ENCODE measurements at regions not wholly inside any gene's neighbourhood (a gene's known extent, or its start where the extent isn't known, plus 50 kb on each side); places are given as distances from the start of the nearest gene placed in this dataset.
A peak's percentile ranks its signal among the peaks of the same experiment; 100 is the strongest.

GRCh38 chr17:77861133-77861695 lies 97.3 kb upstream of the TNRC6C start:
- FAIRE-seq (no peak), DNase-seq (ENCODE audit: low read depth) (no peak)
- H3K4me3 ChIP-seq (ENCODE audit: low read depth, low read length), result no peak overlapping the region
- no peaks in the 10 kb centered on the region for H3K36me3 ChIP-seq (ENCODE audit: control insufficient read depth, insufficient read depth, low read length)
- no peaks in the 10 kb centered on the region for H3K27me3 ChIP-seq (ENCODE audit: control insufficient read depth, insufficient read depth, low read length)
- no peak for TF ChIP-seq CTCF (IDR thresholded peaks at IDR 0.05; ENCODE audit: insufficient read depth, low read length, severe bottlenecking)

GRCh38 chr17:77861981-77862645 lies 96.4 kb upstream of the TNRC6C start:
- Histone ChIP-seq H3K4me3 (ENCODE audit: low read depth, low read length) (no peak overlapping the region), H3K36me3 (ENCODE audit: control insufficient read depth, insufficient read depth, low read length) (no peaks in the 10 kb centered on the region), H3K27me3 (ENCODE audit: control insufficient read depth, insufficient read depth, low read length) (no peaks in the 10 kb centered on the region)
- no peak for TF ChIP-seq CTCF (IDR thresholded peaks at IDR 0.05; ENCODE audit: insufficient read depth, low read length, severe bottlenecking)
- FAIRE-seq, result no peak
- DNase-seq (ENCODE audit: low read depth), result no peak

- FAIRE-seq (no peak), DNase-seq (ENCODE audit: low read depth) (no peak)
- Histone ChIP-seq H3K27me3 (ENCODE audit: control insufficient read depth, insufficient read depth, low read length) (no peaks in the 10 kb centered on the region), H3K4me3 (ENCODE audit: low read depth, low read length) (no peak overlapping the region), H3K36me3 (ENCODE audit: control insufficient read depth, insufficient read depth, low read length) (no peaks in the 10 kb centered on the region)
- no peak for TF ChIP-seq CTCF (IDR thresholded peaks at IDR 0.05; ENCODE audit: insufficient read depth, low read length, severe bottlenecking)
Measured at GRCh38 chr17:77862890-77863813, 95.4 kb upstream of the TNRC6C start.

- FAIRE-seq (peak; percentile 23), DNase-seq (ENCODE audit: low read depth) (no peak)
- H3K4me3 ChIP-seq (ENCODE audit: low read depth, low read length), result no peak overlapping the region
- no peak for TF ChIP-seq CTCF (IDR thresholded peaks at IDR 0.05; ENCODE audit: insufficient read depth, low read length, severe bottlenecking)
- no peaks in the 10 kb centered on the region for H3K27me3 ChIP-seq (ENCODE audit: control insufficient read depth, insufficient read depth, low read length)
- no peaks in the 10 kb centered on the region for H3K36me3 ChIP-seq (ENCODE audit: control insufficient read depth, insufficient read depth, low read length)
Measured at GRCh38 chr17:77863814-77864161, 94.7 kb upstream of the TNRC6C start.

- TF ChIP-seq CTCF (IDR thresholded peaks at IDR 0.05; ENCODE audit: insufficient read depth, low read length, severe bottlenecking), result no peak
- Histone ChIP-seq H3K27me3 (ENCODE audit: control insufficient read depth, insufficient read depth, low read length) (no peaks in the 10 kb centered on the region), H3K4me3 (ENCODE audit: low read depth, low read length) (no peak overlapping the region), H3K36me3 (ENCODE audit: control insufficient read depth, insufficient read depth, low read length) (no peaks in the 10 kb centered on the region)
- FAIRE-seq, result no peak
- no peak for DNase-seq (ENCODE audit: low read depth)
Measured at GRCh38 chr17:77864234-77865111, 94.0 kb upstream of the TNRC6C start.

All from bronchial epithelial cell (primary cell).